H1 (cell line): ENCODE measurements at regions not wholly inside any gene's neighbourhood (a gene's known extent, or its start where the extent isn't known, plus 50 kb on each side); places are given as distances from the start of the nearest gene placed in this dataset.

ENCODE experiments used
- CTCF ChIA-PET: fragments of 300-600 bp; sonication (Branson Sonifier 250); formaldehyde crosslinking; loops from one replicate; lab custom pipeline; 2021; ENCODE audit not compliant: partially characterized antibody; lab: Charles Lee
- POLR2A ChIA-PET: fragments of 300-600 bp; sonication (Branson Sonifier 250); formaldehyde crosslinking; loops from one replicate; lab custom pipeline; 2021; ENCODE audit warnings: inconsistent platforms; ENCODE audit not compliant: partially characterized antibody; lab: Charles Lee
- DNase-seq, 2 experiments: peaks; one replicate each; pipeline versions ENCODE4 v3.0.0 to v3.0.0-alpha.2; 2010 to 2022; ENCODE audit warnings: low spot score in 2 of 2, low read depth in 1 of 2, mixed read lengths in 1 of 2
- FAIRE-seq: peaks from 2 replicates; lab custom pipeline; 2011; peaks lifted over from hg19 to GRCh38; lab: Jason Lieb, UNC
- H2AFZ ChIP-seq: 2 replicates; pipeline ENCODE4 v1.8.1; 2012; ENCODE audit warnings: low read length, inconsistent platforms
- H2AK5ac ChIP-seq: 2 replicates; pipeline ENCODE4 v1.6.1; 2013; ENCODE audit warnings: low read depth, low read length
- H2BK120ac ChIP-seq: replicated peaks from 2 replicates; pipeline ENCODE3; 2013; ENCODE audit warnings: low read depth, low read length, inconsistent platforms
- H2BK12ac ChIP-seq: 2 replicates; pipeline ENCODE4 v1.6.1; 2013; ENCODE audit warnings: low read depth, low read length
- H2BK15ac ChIP-seq: 2 replicates; pipeline ENCODE4 v1.6.1; 2013; ENCODE audit warnings: low read length
- H2BK20ac ChIP-seq: 2 replicates; pipeline ENCODE4 v1.6.1; 2013; ENCODE audit warnings: low read length
- H2BK5ac ChIP-seq: 2 replicates; pipeline ENCODE4 v1.6.1; 2013; ENCODE audit warnings: low read depth, low read length
- H3K14ac ChIP-seq: 2 replicates; pipeline ENCODE4 v1.6.1; 2013; ENCODE audit warnings: inconsistent platforms; ENCODE audit not compliant: insufficient read length
- H3K18ac ChIP-seq: 2 replicates; pipeline ENCODE4 v1.6.1; 2013; ENCODE audit warnings: low read length; ENCODE audit errors: extremely low read depth
- H3K23ac ChIP-seq: 2 replicates; pipeline ENCODE4 v1.6.1; 2013; ENCODE audit warnings: inconsistent platforms; ENCODE audit not compliant: insufficient read length
- H3K23me2 ChIP-seq: 2 replicates; pipeline ENCODE4 v1.6.1; 2013; ENCODE audit warnings: low read depth, low read length
- H3K27ac ChIP-seq: 2 replicates; pipeline ENCODE4 v1.6.1; 2011; ENCODE audit warnings: low read depth, low read length, inconsistent platforms
- H3K27me3 ChIP-seq, 4 experiments: replicated peaks in 1 of 4; 1 replicate in 1 of 4; 2 replicates in 3 of 4; pipeline versions ENCODE4 v1.6.1 to v1.8.1; 2011 to 2013; ENCODE audit warnings: low read length in 3 of 4, mild to moderate bottlenecking in 3 of 4, inconsistent platforms in 2 of 4, mixed read lengths in 2 of 4, moderate library complexity in 1 of 4; ENCODE audit not compliant: control insufficient read depth in 3 of 4, insufficient read depth in 3 of 4; ENCODE audit errors: extremely low read depth in 1 of 4
- H3K36me3 ChIP-seq, 4 experiments: 2 replicates each; pipeline versions ENCODE4 v1.6.1 to v1.8.1; 2011 to 2013; ENCODE audit warnings: mild to moderate bottlenecking in 4 of 4, low read length in 3 of 4, moderate library complexity in 2 of 4, control low read depth in 1 of 4, inconsistent platforms in 1 of 4; ENCODE audit not compliant: insufficient read depth in 4 of 4, control insufficient read depth in 2 of 4
- H3K4ac ChIP-seq: replicated peaks from 2 replicates; pipeline ENCODE3; 2013; ENCODE audit warnings: low read length, low read depth, mixed read lengths, inconsistent platforms; ENCODE audit not compliant: insufficient read length
- H3K4me1 ChIP-seq, 4 experiments: replicated peaks in 1 of 4; 1 replicate in 1 of 4; 2 replicates in 3 of 4; pipeline versions ENCODE4 v1.6.1 to v1.8.1; 2011 to 2013; ENCODE audit warnings: low read length in 3 of 4, inconsistent platforms in 2 of 4, mixed read lengths in 1 of 4; ENCODE audit not compliant: insufficient read depth in 4 of 4, control insufficient read depth in 3 of 4
- H3K4me2 ChIP-seq, 2 experiments: 2 replicates each; pipeline versions ENCODE4 v1.6.1 to v1.8.1; 2011 to 2013; ENCODE audit warnings: low read depth in 2 of 2, low read length in 2 of 2, control low read depth in 1 of 2, inconsistent platforms in 1 of 2, mild to moderate bottlenecking in 1 of 2; ENCODE audit not compliant: insufficient read depth in 1 of 2
- H3K4me3 ChIP-seq, 4 experiments: fragments of 200-600, 300-600 bp in 1 of 4; sonication (generic), shearing (Covaris generic), sonication (Bioruptor Twin) in 1 of 4; 2 replicates each; pipeline versions ENCODE4 v1.5.1 to v1.8.1; 2011 to 2016; ENCODE audit warnings: low read length in 4 of 4, low read depth in 3 of 4, control low read depth in 2 of 4, inconsistent platforms in 2 of 4, mild to moderate bottlenecking in 2 of 4, mixed read lengths in 1 of 4, moderate library complexity in 1 of 4; ENCODE audit not compliant: insufficient read depth in 2 of 4; ENCODE audit errors: extremely low read depth in 1 of 4
- H3K56ac ChIP-seq: replicated peaks from 2 replicates; pipeline ENCODE3; 2013; ENCODE audit warnings: low read depth, mild to moderate bottlenecking, mixed read lengths, low read length, inconsistent platforms; ENCODE audit not compliant: insufficient read length
- H3K79me1 ChIP-seq: 2 replicates; pipeline ENCODE4 v1.6.1; 2013; ENCODE audit warnings: low read depth, low read length, control low read depth
- H3K79me2 ChIP-seq, 2 experiments: 2 replicates each; pipeline versions ENCODE4 v1.6.1 to v1.8.1; 2012 to 2013; ENCODE audit warnings: low read length in 2 of 2, mild to moderate bottlenecking in 2 of 2, inconsistent platforms in 1 of 2; ENCODE audit not compliant: insufficient read depth in 2 of 2, control insufficient read depth in 1 of 2
- H3K9ac ChIP-seq, 4 experiments: replicated peaks in 1 of 4; 1 replicate in 1 of 4; 2 replicates in 3 of 4; pipeline versions ENCODE4 v1.6.1 to v1.8.1; 2011 to 2013; ENCODE audit warnings: low read depth in 3 of 4, low read length in 3 of 4, control low read depth in 2 of 4, mild to moderate bottlenecking in 2 of 4, moderate library complexity in 2 of 4, inconsistent platforms in 1 of 4; ENCODE audit errors: extremely low read depth in 1 of 4
- H3K9me3 ChIP-seq, 2 experiments: 2 replicates each; pipeline versions ENCODE4 v1.6.1 to v1.8.1; 2012 to 2013; ENCODE audit warnings: mild to moderate bottlenecking in 2 of 2, moderate library complexity in 2 of 2, control low read depth in 1 of 2, inconsistent platforms in 1 of 2, low read depth in 1 of 2, low read length in 1 of 2, mixed read lengths in 1 of 2; ENCODE audit not compliant: insufficient read depth in 2 of 2
- H4K20me1 ChIP-seq, 2 experiments: replicated peaks in 1 of 2; 2 replicates each; pipeline versions ENCODE3 to v1.8.1; 2011 to 2013; ENCODE audit warnings: inconsistent platforms in 2 of 2, low read length in 2 of 2, mild to moderate bottlenecking in 1 of 2; ENCODE audit not compliant: insufficient read depth in 2 of 2, control insufficient read depth in 1 of 2
- H4K5ac ChIP-seq: 2 replicates; pipeline ENCODE4 v1.6.1; 2013; ENCODE audit warnings: low read length, low read depth, mixed read lengths, inconsistent platforms; ENCODE audit not compliant: insufficient read length
- H4K8ac ChIP-seq: 2 replicates; pipeline ENCODE4 v1.8.0; 2013; ENCODE audit warnings: mild to moderate bottlenecking, moderate library complexity, low read length, inconsistent platforms; ENCODE audit not compliant: insufficient read depth; ENCODE audit errors: extremely low read depth
- H4K91ac ChIP-seq: replicated peaks from 2 replicates; pipeline ENCODE3; 2013; ENCODE audit warnings: low read length, mixed read lengths, inconsistent platforms; ENCODE audit not compliant: insufficient read length
- BCL11A ChIP-seq, 2 experiments: IDR thresholded peaks; one replicate each; pipeline ENCODE4 v1.6.1; 2011; ENCODE audit warnings: low read depth in 2 of 2, low read length in 2 of 2, mild to moderate bottlenecking in 2 of 2
- E2F6 ChIP-seq: IDR thresholded peaks from 2 replicates; pipeline ENCODE4 v1.6.1; 2012; ENCODE audit warnings: inconsistent platforms
- GABPA ChIP-seq: IDR thresholded peaks from 2 replicates; pipeline ENCODE4 v1.6.1; 2011; ENCODE audit warnings: mild to moderate bottlenecking, low read length, moderate library complexity, borderline replicate concordance; ENCODE audit not compliant: insufficient read depth
- NRF1 ChIP-seq: IDR thresholded peaks from 2 replicates; pipeline ENCODE4 v1.6.1; 2011; ENCODE audit warnings: mild to moderate bottlenecking, low read depth, low read length, improper control_type of control experiment
- SP2 ChIP-seq: IDR thresholded peaks from 2 replicates; pipeline ENCODE4 v1.6.1; 2012; ENCODE audit warnings: mild to moderate bottlenecking, low read length, inconsistent platforms
- SP4 ChIP-seq: IDR thresholded peaks from 2 replicates; pipeline ENCODE4 v1.6.1; 2012; ENCODE audit warnings: low read length, inconsistent platforms
- TCF12 ChIP-seq: IDR thresholded peaks from 2 replicates; pipeline ENCODE4 v1.6.1; 2011; ENCODE audit warnings: low read depth, mild to moderate bottlenecking, low read length
- USF2 ChIP-seq: IDR thresholded peaks from 2 replicates; pipeline ENCODE4 v1.6.1; 2011; ENCODE audit warnings: low read length, improper control_type of control experiment
- WGBS, 2 experiments: shearing (Covaris generic) in 1 of 2; methylation state at CpG; one replicate each; pipeline versions ENCODE4 v1.1.6 to v1.1.7; 2013 to 2015; ENCODE audit warnings: low lambda C conversion rate in 2 of 2, mixed read lengths in 2 of 2, inconsistent platforms in 1 of 2, low coverage in 1 of 2, missing lambda C conversion rate in 1 of 2; ENCODE audit not compliant: insufficient replicate concordance in 2 of 2, insufficient coverage in 1 of 2, insufficient read length in 1 of 2; ENCODE audit errors: extremely low coverage in 1 of 2, missing lambda C conversion rate in 1 of 2; 5-methylcytosine and 5-hydroxymethylcytosine counted together

- Histone ChIP-seq H3K4me2 (no peak overlapping the region), H2BK12ac (no peak overlapping the region), H2BK15ac (no peak overlapping the region), H3K9me3 (no peaks in the 10 kb centered on the region), H3K56ac (no peak overlapping the region), H3K79me2 (no peaks in the 10 kb centered on the region), H2AK5ac (no peak overlapping the region), H3K79me1 (no peaks in the 10 kb centered on the region), H3K27ac (no peak overlapping the region), H2BK20ac (no peak overlapping the region), H4K5ac (no peak overlapping the region), H4K91ac (no peak overlapping the region), H4K20me1 (no peaks in the 10 kb centered on the region), H2BK5ac (no peak overlapping the region), H3K23me2 (no peaks in the 10 kb centered on the region), H3K14ac (no peak overlapping the region), H3K27me3 (no peaks in the 10 kb centered on the region), H3K4me1 (no peaks in the 10 kb centered on the region), H3K18ac (no peak overlapping the region), H3K9ac (no peak overlapping the region), H3K36me3 (no peaks in the 10 kb centered on the region), H2BK120ac (no peak overlapping the region), H3K23ac (no peak overlapping the region), H2AFZ (no peak overlapping the region), H3K4me3 (no peak overlapping the region), H3K4ac (no peak overlapping the region), H4K8ac (no peak overlapping the region)
- no peak for DNase-seq
- CTCF ChIA-PET: no interaction called here
- no peak for FAIRE-seq
- no peak for TF ChIP-seq GABPA
- TF ChIP-seq E2F6: no peak
- TF ChIP-seq BCL11A (IDR thresholded peaks at IDR 0.05; ENCODE audit: low read depth in 2 of 2, low read length in 2 of 2): no peak
- no peak for TF ChIP-seq SP4
- no peak for TF ChIP-seq SP2
- no peak for TF ChIP-seq TCF12
- no peak for TF ChIP-seq USF2
- no peak for TF ChIP-seq NRF1
- 96% methylated on average over 1 of the region's 1 CpG; no CpG with 5 or more reads in 1 of the 2 experiments for WGBS, 2 experiments
- POLR2A ChIA-PET: no interaction called here
Measured at GRCh38 chr4:66193487-66193886, 523.2 kb upstream of the EPHA5 start.
